ENCODE measurements at regions not wholly inside any gene's neighbourhood (a gene's known extent, or its start where the extent isn't known, plus 50 kb on each side); places are given as distances from the start of the nearest gene placed in this dataset.

DNA sequence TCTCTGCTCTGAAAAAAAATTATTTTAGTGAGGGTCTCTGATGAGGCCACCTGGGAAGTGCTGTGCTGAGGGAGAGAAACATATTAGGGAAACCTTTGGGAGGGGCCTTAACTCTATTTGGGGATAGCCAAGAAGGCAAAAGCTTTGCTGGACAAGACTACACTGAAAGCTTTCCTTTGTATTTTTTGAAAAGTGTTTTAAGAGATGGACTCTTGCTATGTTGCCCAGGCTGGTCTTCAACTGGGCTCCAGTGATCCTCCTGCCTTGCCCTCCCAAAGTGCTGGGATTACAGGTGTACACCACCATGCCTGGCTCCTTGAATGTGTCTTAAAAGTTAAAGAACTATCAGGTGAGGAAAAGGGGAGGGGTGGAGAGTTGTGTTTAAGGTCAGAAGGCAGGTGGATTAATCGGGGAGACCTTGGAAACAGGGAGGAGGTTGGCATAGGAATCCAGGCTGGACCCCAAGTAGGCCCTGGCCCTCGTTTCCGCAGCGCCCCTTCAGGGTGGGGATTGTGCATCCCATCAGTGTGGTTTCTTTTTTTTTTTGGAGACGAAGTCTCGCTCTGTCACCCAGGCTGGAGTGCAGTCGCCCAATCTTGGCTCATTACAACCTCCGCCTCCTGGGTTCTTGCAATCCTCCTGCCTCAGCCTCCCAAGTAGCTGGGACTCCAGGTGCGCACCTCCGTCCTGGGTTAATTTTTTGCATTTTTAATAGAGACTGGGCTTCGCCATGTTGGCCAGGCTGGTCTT lies 92.1 kb downstream of the MYCN start:
- Histone ChIP-seq H3K4me1 (no peaks in the 10 kb centered on the region), H3K4me3 (no peak overlapping the region), H3K9me3 (no peaks in the 10 kb centered on the region), H3K36me3 (no peaks in the 10 kb centered on the region), H3K27me3 (no peaks in the 10 kb centered on the region), H3K27ac (no peak overlapping the region)
- TF ChIP-seq, protein P1, sequence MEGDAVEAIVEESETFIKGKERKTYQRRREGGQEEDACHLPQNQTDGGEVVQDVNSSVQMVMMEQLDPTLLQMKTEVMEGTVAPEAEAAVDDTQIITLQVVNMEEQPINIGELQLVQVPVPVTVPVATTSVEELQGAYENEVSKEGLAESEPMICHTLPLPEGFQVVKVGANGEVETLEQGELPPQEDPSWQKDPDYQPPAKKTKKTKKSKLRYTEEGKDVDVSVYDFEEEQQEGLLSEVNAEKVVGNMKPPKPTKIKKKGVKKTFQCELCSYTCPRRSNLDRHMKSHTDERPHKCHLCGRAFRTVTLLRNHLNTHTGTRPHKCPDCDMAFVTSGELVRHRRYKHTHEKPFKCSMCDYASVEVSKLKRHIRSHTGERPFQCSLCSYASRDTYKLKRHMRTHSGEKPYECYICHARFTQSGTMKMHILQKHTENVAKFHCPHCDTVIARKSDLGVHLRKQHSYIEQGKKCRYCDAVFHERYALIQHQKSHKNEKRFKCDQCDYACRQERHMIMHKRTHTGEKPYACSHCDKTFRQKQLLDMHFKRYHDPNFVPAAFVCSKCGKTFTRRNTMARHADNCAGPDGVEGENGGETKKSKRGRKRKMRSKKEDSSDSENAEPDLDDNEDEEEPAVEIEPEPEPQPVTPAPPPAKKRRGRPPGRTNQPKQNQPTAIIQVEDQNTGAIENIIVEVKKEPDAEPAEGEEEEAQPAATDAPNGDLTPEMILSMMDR (IDR thresholded peaks at IDR 0.05): no peak
- no peak for DNase-seq (ENCODE audit: low spot score)

DNA sequence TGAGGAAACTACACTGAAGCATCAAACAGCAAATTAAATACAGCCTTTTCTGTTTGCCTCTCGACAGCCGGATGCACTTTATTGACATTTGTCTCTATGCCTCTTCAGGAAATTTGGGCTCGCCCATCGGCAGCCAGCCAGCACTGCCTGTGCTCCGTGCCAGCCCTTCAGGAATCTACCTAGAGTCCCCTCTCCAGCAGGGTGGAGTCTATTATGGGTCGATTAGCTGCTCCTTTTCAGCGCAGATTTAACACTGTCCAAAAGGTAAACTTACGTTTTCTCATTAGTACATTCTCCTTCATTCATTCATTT lies 91.5 kb downstream of the MYCN start:
- DNase-seq (ENCODE audit: low spot score): no peak
- Histone ChIP-seq H3K9me3 (no peaks in the 10 kb centered on the region), H3K4me1 (no peaks in the 10 kb centered on the region), H3K4me3 (no peak overlapping the region), H3K27ac (no peak overlapping the region), H3K27me3 (no peaks in the 10 kb centered on the region), H3K36me3 (no peaks in the 10 kb centered on the region)
- TF ChIP-seq, protein P1 (IDR thresholded peaks at IDR 0.05): no peak

DNA sequence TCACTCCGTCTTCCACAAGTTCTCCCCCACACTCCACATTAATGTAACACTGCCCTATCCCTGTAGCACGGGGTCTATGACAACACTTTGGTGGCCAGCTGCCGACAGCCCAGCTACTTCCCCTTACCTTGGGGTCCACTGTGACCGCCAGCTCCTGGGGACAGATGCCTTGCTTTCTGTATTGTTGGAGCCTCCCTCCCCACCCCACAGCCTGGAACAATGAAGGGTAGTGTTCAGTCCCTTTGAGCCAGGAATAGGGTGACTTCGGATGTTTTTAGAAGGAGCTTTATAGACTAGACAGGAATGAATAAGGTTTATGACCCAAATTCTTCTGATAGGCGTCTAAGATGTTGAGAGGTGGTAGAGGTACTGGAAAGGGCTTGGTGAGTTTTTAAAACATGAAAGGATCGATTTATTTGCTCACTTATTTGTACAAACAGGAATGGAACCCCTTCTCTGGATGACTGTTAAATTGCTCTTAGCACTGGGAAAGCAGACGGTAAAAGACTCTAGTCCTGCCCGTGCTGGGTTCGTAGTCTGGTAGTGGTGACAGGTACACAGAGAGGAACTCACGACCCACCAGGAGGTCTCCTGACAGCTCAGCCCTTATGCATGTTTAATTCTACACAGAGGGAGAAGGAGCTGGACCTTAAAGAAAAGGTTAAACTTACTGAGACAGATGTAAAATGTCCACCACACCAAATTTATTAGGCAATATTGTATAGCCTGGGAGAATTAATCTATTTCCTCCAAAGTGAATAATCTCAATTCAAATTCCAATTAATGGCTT lies 90.9 kb downstream of the MYCN start:
- DNase-seq (ENCODE audit: low spot score): no peak
- no peak overlapping the region for H3K27ac ChIP-seq
- no peaks in the 10 kb centered on the region for H3K9me3 ChIP-seq
- TF ChIP-seq, protein P1 (IDR thresholded peaks at IDR 0.05): no peak
- H3K4me3 ChIP-seq: no peak overlapping the region
- no peaks in the 10 kb centered on the region for H3K36me3 ChIP-seq
- H3K27me3 ChIP-seq: no peaks in the 10 kb centered on the region
- H3K4me1 ChIP-seq: no peaks in the 10 kb centered on the region

DNA sequence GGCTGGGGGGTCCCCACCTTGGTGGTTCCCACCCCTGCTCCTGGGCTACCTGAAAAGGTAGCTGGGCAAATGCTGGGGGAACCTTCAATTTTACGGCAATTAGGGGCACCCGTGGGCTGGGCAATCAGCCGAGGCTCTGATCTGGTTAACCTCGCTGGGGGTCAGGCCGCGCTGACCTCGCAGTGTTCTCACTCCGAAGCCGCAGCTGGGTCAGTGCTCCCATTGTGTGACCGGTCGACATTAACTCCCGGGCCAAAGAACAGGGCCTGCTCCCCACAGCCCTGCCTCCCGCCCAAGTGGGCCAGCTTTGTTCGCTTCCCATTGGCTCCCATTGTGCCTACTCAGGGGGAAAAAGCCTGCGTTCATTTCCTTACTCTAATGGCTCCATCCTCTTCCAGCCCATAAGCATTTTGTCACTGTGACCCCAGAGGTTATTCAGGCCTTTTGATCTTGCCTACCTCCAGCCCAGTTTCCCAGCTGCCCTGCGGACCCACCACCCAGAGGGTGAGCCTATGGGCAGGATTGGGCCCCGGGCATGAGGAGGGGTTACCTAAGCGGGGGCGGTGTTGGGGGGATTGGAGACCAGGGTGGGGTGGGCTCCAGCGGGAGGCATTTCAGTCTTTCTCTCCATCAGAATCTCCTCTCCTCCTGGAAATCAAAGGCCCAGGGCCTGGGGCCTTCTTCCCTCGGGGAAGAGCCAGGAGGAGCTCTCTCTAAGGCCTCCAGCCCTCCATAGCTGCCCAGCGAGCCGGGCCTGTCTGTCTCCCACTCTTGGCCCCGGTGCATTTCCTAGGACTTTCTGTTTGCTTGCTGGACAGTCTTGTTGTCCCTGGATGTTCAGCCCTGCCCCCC lies 90.1 kb downstream of the MYCN start:
- H3K27ac ChIP-seq: no peak overlapping the region
- H3K9me3 ChIP-seq: no peaks in the 10 kb centered on the region
- H3K27me3 ChIP-seq: no peaks in the 10 kb centered on the region
- H3K4me3 ChIP-seq: no peak overlapping the region
- TF ChIP-seq, protein P1 (IDR thresholded peaks at IDR 0.05): no peak
- DNase-seq (ENCODE audit: low spot score): no peak
- H3K4me1 ChIP-seq: no peaks in the 10 kb centered on the region
- H3K36me3 ChIP-seq: no peaks in the 10 kb centered on the region

DNA sequence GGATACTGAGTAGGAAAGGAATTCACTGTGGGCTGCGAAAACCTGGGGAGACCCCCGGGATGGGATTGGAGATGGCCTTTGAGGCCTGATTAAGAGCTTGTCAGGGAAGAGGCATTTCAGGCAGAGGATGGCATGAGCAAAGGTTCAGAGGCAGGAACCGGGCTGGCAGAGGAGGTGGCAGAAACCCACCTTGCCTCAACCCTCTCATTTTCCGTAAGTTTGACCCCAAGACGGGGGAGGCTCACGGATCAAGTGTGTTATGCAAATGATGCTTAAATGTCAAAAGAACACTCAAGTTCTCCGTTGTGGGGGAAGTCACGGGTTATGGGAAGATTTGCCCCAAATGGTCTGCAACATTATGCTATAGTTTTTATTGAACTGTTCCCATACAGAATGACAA lies 88.3 kb downstream of the MYCN start:
- no peaks in the 10 kb centered on the region for H3K27me3 ChIP-seq
- no peaks in the 10 kb centered on the region for H3K36me3 ChIP-seq
- no peak for DNase-seq (ENCODE audit: low spot score)
- H3K9me3 ChIP-seq: no peaks in the 10 kb centered on the region
- TF ChIP-seq, protein P1 (IDR thresholded peaks at IDR 0.05): no peak
- H3K27ac ChIP-seq: no peak overlapping the region
- no peaks in the 10 kb centered on the region for H3K4me1 ChIP-seq
- no peak overlapping the region for H3K4me3 ChIP-seq
